H9 (cell line): ENCODE measurements at regions not wholly inside any gene's neighbourhood (a gene's known extent, or its start where the extent isn't known, plus 50 kb on each side); places are given as distances from the start of the nearest gene placed in this dataset.

Experiments
- DNase-seq: peaks from one replicate; pipeline ENCODE4 v3.0.0-alpha.2; 2017
- H2AFZ ChIP-seq: one replicate; pipeline ENCODE4 v1.6.1; 2013; ENCODE audit warnings: mild to moderate bottlenecking, low read length, control low read depth, moderate library complexity
- H2AK5ac ChIP-seq: 2 replicates; pipeline ENCODE4 v1.6.1; 2013; ENCODE audit warnings: low read length, control low read depth, mixed read lengths; ENCODE audit not compliant: insufficient read length
- H2BK120ac ChIP-seq: one replicate; pipeline ENCODE4 v1.6.1; 2013; ENCODE audit warnings: low read depth, mild to moderate bottlenecking, low read length, control low read depth, inconsistent platforms; ENCODE audit not compliant: poor library complexity, severe bottlenecking
- H2BK12ac ChIP-seq: 2 replicates; pipeline ENCODE4 v1.6.1; 2013; ENCODE audit warnings: low read length, control low read depth, mixed read lengths, low read depth; ENCODE audit not compliant: insufficient read length
- H2BK15ac ChIP-seq: 2 replicates; pipeline ENCODE4 v1.6.1; 2013; ENCODE audit warnings: low read depth, low read length, control low read depth
- H2BK20ac ChIP-seq: one replicate; pipeline ENCODE4 v1.6.1; 2013; ENCODE audit warnings: low read depth, mild to moderate bottlenecking, low read length, control low read depth, inconsistent platforms; ENCODE audit not compliant: poor library complexity, severe bottlenecking
- H2BK5ac ChIP-seq: 2 replicates; pipeline ENCODE4 v1.6.1; 2013; ENCODE audit warnings: low read length, control low read depth, mixed read lengths; ENCODE audit not compliant: insufficient read length
- H3K14ac ChIP-seq: 2 replicates; pipeline ENCODE4 v1.6.1; 2013; ENCODE audit warnings: low read length, control low read depth; ENCODE audit not compliant: insufficient read depth
- H3K18ac ChIP-seq: 2 replicates; pipeline ENCODE4 v1.6.1; 2013; ENCODE audit warnings: low read depth, mild to moderate bottlenecking, mixed read lengths, low read length, control low read depth; ENCODE audit not compliant: insufficient read length
- H3K23ac ChIP-seq: 2 replicates; pipeline ENCODE4 v1.6.1; 2013; ENCODE audit warnings: low read length, control low read depth, mixed read lengths, low read depth; ENCODE audit not compliant: insufficient read length
- H3K23me2 ChIP-seq: 2 replicates; pipeline ENCODE4 v1.6.1; 2013; ENCODE audit warnings: low read depth, mild to moderate bottlenecking, mixed read lengths, low read length, control low read depth; ENCODE audit not compliant: insufficient read length, poor library complexity, severe bottlenecking
- H3K27ac ChIP-seq: 2 replicates; pipeline ENCODE4 v1.5.1; 2013; ENCODE audit warnings: low read length, control low read depth, mixed read lengths, low read depth; ENCODE audit not compliant: insufficient read length
- H3K27me3 ChIP-seq: 2 replicates; pipeline ENCODE4 v1.6.1; 2013; ENCODE audit warnings: low read length, control low read depth, inconsistent platforms; ENCODE audit not compliant: insufficient read depth
- H3K4ac ChIP-seq: 2 replicates; pipeline ENCODE4 v1.6.1; 2013; ENCODE audit warnings: low read depth, mild to moderate bottlenecking, control low read depth, inconsistent platforms, low read length, moderate library complexity
- H3K4me1 ChIP-seq: 2 replicates; pipeline ENCODE4 v1.6.1; 2013; ENCODE audit warnings: low read length, control low read depth, inconsistent platforms; ENCODE audit not compliant: insufficient read depth
- H3K4me2 ChIP-seq: 2 replicates; pipeline ENCODE4 v1.6.1; 2013; ENCODE audit warnings: low read length, control low read depth, mixed read lengths; ENCODE audit not compliant: insufficient read length, insufficient read depth
- H3K56ac ChIP-seq: 2 replicates; pipeline ENCODE4 v1.6.1; 2013; ENCODE audit warnings: low read depth, mild to moderate bottlenecking, mixed read lengths, low read length, control low read depth; ENCODE audit not compliant: insufficient read length
- H3K79me1 ChIP-seq: 2 replicates; pipeline ENCODE4 v1.6.1; 2013; ENCODE audit warnings: low read depth, mild to moderate bottlenecking, moderate library complexity, low read length, control low read depth, inconsistent platforms; ENCODE audit not compliant: insufficient read depth, poor library complexity, severe bottlenecking
- H3K79me2 ChIP-seq: 2 replicates; pipeline ENCODE4 v1.6.1; 2013; ENCODE audit warnings: low read length, control low read depth, inconsistent platforms; ENCODE audit not compliant: insufficient read depth
- H3K9ac ChIP-seq: 2 replicates; pipeline ENCODE4 v1.6.1; 2013; ENCODE audit warnings: low read length, control low read depth, mixed read lengths; ENCODE audit not compliant: insufficient read length; ENCODE audit errors: extremely low read depth
- H3K9me3 ChIP-seq: one replicate; pipeline ENCODE4 v1.6.1; 2013; ENCODE audit warnings: low read depth, low read length, inconsistent platforms; ENCODE audit not compliant: control insufficient read depth
- H3T11ph ChIP-seq: one replicate; pipeline ENCODE4 v1.6.1; 2013; ENCODE audit warnings: mild to moderate bottlenecking, low read length, control low read depth, inconsistent platforms
- H4K20me1 ChIP-seq: one replicate; pipeline ENCODE4 v1.6.1; 2013; ENCODE audit not compliant: control insufficient read depth, insufficient read length, insufficient read depth
- H4K5ac ChIP-seq: 2 replicates; pipeline ENCODE4 v1.6.1; 2013; ENCODE audit warnings: low read depth, mild to moderate bottlenecking, mixed read lengths, low read length, control low read depth; ENCODE audit not compliant: insufficient read length
- H4K8ac ChIP-seq: replicated peaks from 2 replicates; pipeline ENCODE4 v1.6.1; 2013; ENCODE audit warnings: low read length, control low read depth, mixed read lengths, low read depth; ENCODE audit not compliant: insufficient read length
- H4K91ac ChIP-seq: 2 replicates; pipeline ENCODE4 v1.6.1; 2013; ENCODE audit warnings: low read depth, mild to moderate bottlenecking, moderate library complexity, mixed read lengths, low read length, control low read depth; ENCODE audit not compliant: insufficient read length
- H3K27ac Mint-ChIP-seq, 3 experiments: 2 replicates in 2 of 3; 3 replicates in 1 of 3; pipeline ENCODE4 v1.8.0; 2020 to 2021; ENCODE audit warnings: mixed read lengths in 3 of 3, mild to moderate bottlenecking in 1 of 3, moderate library complexity in 1 of 3
- H3K27me3 Mint-ChIP-seq: 2 replicates; pipeline ENCODE4 v1.8.0; 2021; ENCODE audit warnings: low read depth, mild to moderate bottlenecking, moderate library complexity, mixed read lengths
- H3K36me3 Mint-ChIP-seq, 3 experiments: 2 replicates in 2 of 3; 3 replicates in 1 of 3; pipeline ENCODE4 v1.8.0; 2020 to 2021; ENCODE audit warnings: low read depth in 3 of 3, mixed read lengths in 3 of 3; ENCODE audit not compliant: insufficient read depth in 1 of 3
- H3K4me1 Mint-ChIP-seq, 2 experiments: 2 replicates each; pipeline ENCODE4 v1.8.0; 2020; ENCODE audit warnings: mixed read lengths in 2 of 2
- H3K4me3 Mint-ChIP-seq, 2 experiments: 2 replicates in 1 of 2; 3 replicates in 1 of 2; pipeline ENCODE4 v1.8.0; 2020 to 2021; ENCODE audit warnings: mild to moderate bottlenecking in 2 of 2, mixed read lengths in 2 of 2, moderate library complexity in 1 of 2
- H3K9me3 Mint-ChIP-seq, 2 experiments: 2 replicates in 1 of 2; 3 replicates in 1 of 2; pipeline ENCODE4 v1.8.0; 2020; ENCODE audit warnings: mild to moderate bottlenecking in 2 of 2, mixed read lengths in 2 of 2, moderate library complexity in 1 of 2
- WGBS: extraction: QIAGEN DNeasy Blood & Tissue Kit; methylation state at CpG from one replicate; pipeline ENCODE4 v1.1.7; 2013; ENCODE audit warnings: missing lambda C conversion rate, low lambda C conversion rate, mixed read lengths; ENCODE audit not compliant: insufficient read length; ENCODE audit errors: extremely low coverage; 5-methylcytosine and 5-hydroxymethylcytosine counted together
- TF ChIP-seq, protein P1 (sequence below): fragments of 200-600 bp; sonication (generic); conservative IDR thresholded peaks from 3 replicates; pipeline ENCODE4 v1.8.0; 2021; ENCODE audit warnings: antibody characterized with exemption, mild to moderate bottlenecking

DNA sequence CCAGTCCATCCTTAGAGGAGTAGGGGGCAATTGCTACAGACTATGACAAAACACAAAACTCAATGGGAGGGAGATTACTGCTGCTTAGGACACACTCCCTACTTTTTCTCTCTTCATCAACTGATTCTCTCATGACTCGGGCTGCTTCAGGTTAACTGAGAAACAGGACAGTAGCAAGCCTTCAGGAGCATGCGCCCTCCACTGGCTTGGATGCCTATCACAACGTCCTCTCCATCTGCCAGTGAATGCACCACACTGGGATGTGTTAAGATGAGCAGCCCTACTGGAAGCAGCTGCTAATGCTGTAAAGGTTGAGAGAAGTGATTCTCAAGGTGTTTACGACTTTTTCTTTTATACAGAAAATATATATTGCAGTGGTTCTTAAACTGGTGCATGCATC lies 542.3 kb downstream of the EDEM1 start:
- no peak overlapping the region for H2BK15ac ChIP-seq
- H3K18ac ChIP-seq = no peak overlapping the region
- H3K27ac ChIP-seq = no peak overlapping the region
- Mint-ChIP-seq H3K36me3 (no peaks in the 10 kb centered on the region), H3K9me3 (no peaks in the 10 kb centered on the region; a peak in 2 of 5 replicates), H3K27me3 (no peaks in the 10 kb centered on the region), H3K4me1 (no peaks in the 10 kb centered on the region; a peak in 1 of 4 replicates), H3K4me3 (no peak overlapping the region), H3K27ac (no peak overlapping the region)
- H4K91ac ChIP-seq = no peak overlapping the region
- H3K23ac ChIP-seq = no peak overlapping the region
- DNase-seq = peak; percentile 58
- no peak overlapping the region for H3K14ac ChIP-seq
- no peak overlapping the region for H3K4ac ChIP-seq
- no peaks in the 10 kb centered on the region for H3K23me2 ChIP-seq
- no peak overlapping the region for H3K4me2 ChIP-seq
- H4K5ac ChIP-seq = no peak overlapping the region
- TF ChIP-seq, protein P1, sequence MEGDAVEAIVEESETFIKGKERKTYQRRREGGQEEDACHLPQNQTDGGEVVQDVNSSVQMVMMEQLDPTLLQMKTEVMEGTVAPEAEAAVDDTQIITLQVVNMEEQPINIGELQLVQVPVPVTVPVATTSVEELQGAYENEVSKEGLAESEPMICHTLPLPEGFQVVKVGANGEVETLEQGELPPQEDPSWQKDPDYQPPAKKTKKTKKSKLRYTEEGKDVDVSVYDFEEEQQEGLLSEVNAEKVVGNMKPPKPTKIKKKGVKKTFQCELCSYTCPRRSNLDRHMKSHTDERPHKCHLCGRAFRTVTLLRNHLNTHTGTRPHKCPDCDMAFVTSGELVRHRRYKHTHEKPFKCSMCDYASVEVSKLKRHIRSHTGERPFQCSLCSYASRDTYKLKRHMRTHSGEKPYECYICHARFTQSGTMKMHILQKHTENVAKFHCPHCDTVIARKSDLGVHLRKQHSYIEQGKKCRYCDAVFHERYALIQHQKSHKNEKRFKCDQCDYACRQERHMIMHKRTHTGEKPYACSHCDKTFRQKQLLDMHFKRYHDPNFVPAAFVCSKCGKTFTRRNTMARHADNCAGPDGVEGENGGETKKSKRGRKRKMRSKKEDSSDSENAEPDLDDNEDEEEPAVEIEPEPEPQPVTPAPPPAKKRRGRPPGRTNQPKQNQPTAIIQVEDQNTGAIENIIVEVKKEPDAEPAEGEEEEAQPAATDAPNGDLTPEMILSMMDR = peak; percentile 56; the same call in 2 of the 3 replicates
- H2BK120ac ChIP-seq = no peak overlapping the region
- no peaks in the 10 kb centered on the region for H4K20me1 ChIP-seq
- no peak overlapping the region for H4K8ac ChIP-seq
- H3K4me1 ChIP-seq = no peaks in the 10 kb centered on the region
- WGBS = no CpG with 5 or more reads among the region's 4 CpGs
- H3K9me3 ChIP-seq = no peaks in the 10 kb centered on the region
- H3K79me1 ChIP-seq = no peaks in the 10 kb centered on the region
- H3K9ac ChIP-seq = no peak overlapping the region
- H3T11ph ChIP-seq = no peak overlapping the region
- H2BK12ac ChIP-seq = no peak overlapping the region
- H3K56ac ChIP-seq = no peak overlapping the region
- H3K27me3 ChIP-seq = no peaks in the 10 kb centered on the region
- no peak overlapping the region for H2BK20ac ChIP-seq
- H3K79me2 ChIP-seq = no peaks in the 10 kb centered on the region
- no peak overlapping the region for H2AK5ac ChIP-seq
- no peak overlapping the region for H2AFZ ChIP-seq
- no peak overlapping the region for H2BK5ac ChIP-seq
